ENCODE measurements at regions not wholly inside any gene's neighbourhood (a gene's known extent, or its start where the extent isn't known, plus 50 kb on each side); places are given as distances from the start of the nearest gene placed in this dataset.

DNA sequence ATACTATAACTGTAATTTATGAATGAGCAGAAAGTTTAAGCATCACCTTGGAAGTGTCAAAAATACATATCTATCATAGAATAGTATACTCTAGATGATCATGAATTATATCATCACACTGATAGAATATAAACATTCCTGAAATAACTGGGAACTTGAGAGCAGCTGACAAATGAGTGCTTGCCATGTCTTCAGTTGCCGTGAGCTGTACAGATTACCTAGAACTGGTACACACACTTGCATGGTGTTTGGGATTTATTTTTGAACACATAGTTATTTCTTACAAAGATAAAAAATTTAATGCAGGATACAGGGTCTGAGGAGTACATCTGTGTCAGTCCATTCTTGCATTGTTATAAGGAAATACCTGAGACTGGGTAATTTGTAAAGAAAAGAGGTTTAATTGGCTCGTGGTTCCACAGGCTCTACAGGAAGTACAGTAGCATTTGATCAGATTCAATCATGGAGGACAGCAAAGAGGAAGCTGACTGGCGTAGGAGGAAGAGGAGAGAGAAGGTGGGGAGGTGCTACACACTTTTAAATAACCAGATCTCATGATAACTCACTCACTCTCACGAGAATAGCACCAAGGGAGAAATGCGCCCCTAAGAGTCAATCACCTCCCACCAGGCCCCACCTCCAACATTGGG is 60.4 kb upstream of the MBNL2 start:
- no peak overlapping the region for H3K4me3 ChIP-seq (ENCODE audit: low read depth, low read length)
- no peak for DNase-seq (ENCODE audit: low read depth)
- TF ChIP-seq, protein P1, sequence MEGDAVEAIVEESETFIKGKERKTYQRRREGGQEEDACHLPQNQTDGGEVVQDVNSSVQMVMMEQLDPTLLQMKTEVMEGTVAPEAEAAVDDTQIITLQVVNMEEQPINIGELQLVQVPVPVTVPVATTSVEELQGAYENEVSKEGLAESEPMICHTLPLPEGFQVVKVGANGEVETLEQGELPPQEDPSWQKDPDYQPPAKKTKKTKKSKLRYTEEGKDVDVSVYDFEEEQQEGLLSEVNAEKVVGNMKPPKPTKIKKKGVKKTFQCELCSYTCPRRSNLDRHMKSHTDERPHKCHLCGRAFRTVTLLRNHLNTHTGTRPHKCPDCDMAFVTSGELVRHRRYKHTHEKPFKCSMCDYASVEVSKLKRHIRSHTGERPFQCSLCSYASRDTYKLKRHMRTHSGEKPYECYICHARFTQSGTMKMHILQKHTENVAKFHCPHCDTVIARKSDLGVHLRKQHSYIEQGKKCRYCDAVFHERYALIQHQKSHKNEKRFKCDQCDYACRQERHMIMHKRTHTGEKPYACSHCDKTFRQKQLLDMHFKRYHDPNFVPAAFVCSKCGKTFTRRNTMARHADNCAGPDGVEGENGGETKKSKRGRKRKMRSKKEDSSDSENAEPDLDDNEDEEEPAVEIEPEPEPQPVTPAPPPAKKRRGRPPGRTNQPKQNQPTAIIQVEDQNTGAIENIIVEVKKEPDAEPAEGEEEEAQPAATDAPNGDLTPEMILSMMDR (IDR thresholded peaks at IDR 0.05; ENCODE audit: control insufficient read depth, extremely low read depth, insufficient read depth): no peak

DNA sequence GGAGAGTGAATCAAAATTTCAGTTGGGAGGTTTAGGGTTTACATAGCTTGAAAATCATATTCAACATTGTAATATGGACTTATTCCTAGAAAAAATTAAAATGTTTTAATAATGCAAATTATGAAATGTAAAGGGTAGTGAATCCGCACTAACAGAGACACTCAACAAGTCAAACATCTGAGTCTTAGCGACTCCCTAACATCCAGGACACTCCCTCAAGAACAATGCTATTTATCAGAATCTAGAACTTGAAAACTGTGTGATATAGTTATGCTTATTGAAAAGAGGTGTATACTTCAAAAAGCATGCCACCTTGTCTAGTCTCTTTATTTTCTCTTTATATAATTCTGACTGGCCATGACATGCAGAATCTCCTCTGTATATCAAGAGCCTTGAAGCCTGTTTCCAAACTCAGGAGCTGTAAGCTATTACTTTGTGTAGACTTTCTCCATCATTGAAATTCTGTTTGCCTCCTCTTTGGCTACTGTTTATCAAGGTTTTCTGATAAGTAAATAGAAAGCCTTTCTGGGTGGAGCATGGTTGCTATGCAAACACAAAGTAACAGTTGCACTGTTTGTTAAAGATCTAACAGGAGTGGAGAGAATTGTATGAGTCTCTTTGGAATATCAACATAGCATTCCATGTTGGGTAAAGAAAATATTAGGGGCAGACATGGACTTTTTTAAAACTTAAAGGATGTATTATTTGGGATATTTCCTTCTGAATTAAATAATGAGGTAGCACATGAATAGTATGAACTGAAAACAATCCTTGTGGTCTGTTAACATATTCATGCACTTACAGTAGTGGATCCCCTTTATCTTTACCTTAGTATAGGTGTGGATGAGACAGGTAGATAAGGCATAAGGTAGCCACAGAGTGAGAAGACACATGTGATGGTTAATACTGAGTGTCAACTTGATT is 56.4 kb upstream of the MBNL2 start:
- no peak overlapping the region for H3K4me3 ChIP-seq (ENCODE audit: low read depth, low read length)
- peak; percentile 30 for DNase-seq (ENCODE audit: low read depth)
- TF ChIP-seq, protein P1 (IDR thresholded peaks at IDR 0.05; ENCODE audit: control insufficient read depth, extremely low read depth, insufficient read depth): no peak

DNA sequence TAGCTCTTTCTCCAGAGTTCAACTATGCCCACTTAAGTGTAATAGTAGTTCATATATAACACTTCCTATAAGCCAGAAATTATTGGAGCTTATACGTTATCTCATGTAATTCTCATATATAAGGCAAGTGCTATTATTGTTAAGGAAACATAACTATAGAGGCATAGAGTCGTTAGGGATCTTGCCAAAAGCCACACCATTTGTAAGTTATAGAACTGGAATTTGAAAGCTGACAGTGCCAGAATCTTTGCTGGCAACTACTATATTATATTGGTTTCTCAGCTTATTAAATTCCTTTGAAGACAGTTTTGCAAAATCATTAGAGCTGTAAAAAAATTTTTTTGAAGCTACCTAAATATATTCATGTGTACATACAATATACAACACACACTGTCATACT is 51.0 kb upstream of the MBNL2 start:
- DNase-seq (ENCODE audit: low read depth): no peak
- H3K4me3 ChIP-seq (ENCODE audit: low read depth, low read length): no peak overlapping the region
- TF ChIP-seq, protein P1 (IDR thresholded peaks at IDR 0.05; ENCODE audit: control insufficient read depth, extremely low read depth, insufficient read depth): no peak
